ENCODE measurements at regions not wholly inside any gene's neighbourhood (a gene's known extent, or its start where the extent isn't known, plus 50 kb on each side); places are given as distances from the start of the nearest gene placed in this dataset.

GRCh38 chr2:195500879-195501278 lies 156.1 kb upstream of the SLC39A10 start:
- no peak for DNase-seq
- Histone ChIP-seq H3K9me3 (no peaks in the 10 kb centered on the region), H3K27me3 (replicated peaks; ENCODE audit: control insufficient read depth, insufficient read depth, low read length) (no peaks in the 10 kb centered on the region), H3K4me1 (no peaks in the 10 kb centered on the region), H3K4me3 (ENCODE audit: low read depth, low read length) (no peak overlapping the region), H3K36me3 (ENCODE audit: control insufficient read depth, insufficient read depth, low read length) (no peaks in the 10 kb centered on the region)
- intact Hi-C loops (cut with micrococcal nuclease; ENCODE audit: unreplicated experiment): no loop called here
- CTCF ChIA-PET: no interaction called here
- POLR2A ChIA-PET: no interaction called here
- Mint-ChIP-seq H3K4me1 (ENCODE audit: low read depth, unreplicated experiment) (no peaks in the 10 kb centered on the region), H3K27ac (ENCODE audit: unreplicated experiment) (no peak overlapping the region), H3K4me3 (ENCODE audit: unreplicated experiment) (no peak overlapping the region), H3K27me3 (ENCODE audit: insufficient read depth, unreplicated experiment) (peaks cover 3% of the 10 kb centered on the region), H3K9me3 (ENCODE audit: unreplicated experiment) (no peaks in the 10 kb centered on the region), H3K36me3 (ENCODE audit: insufficient read depth, unreplicated experiment) (no peaks in the 10 kb centered on the region)
- no peak for TF ChIP-seq CTCF (IDR thresholded peaks at IDR 0.05; ENCODE audit: insufficient read depth in 1 of 2, low read depth in 1 of 2, low read length in 1 of 2, severe bottlenecking in 1 of 2, unreplicated experiment in 1 of 2)
- BruUV-seq (replicated peaks): no TSS peak

DNA sequence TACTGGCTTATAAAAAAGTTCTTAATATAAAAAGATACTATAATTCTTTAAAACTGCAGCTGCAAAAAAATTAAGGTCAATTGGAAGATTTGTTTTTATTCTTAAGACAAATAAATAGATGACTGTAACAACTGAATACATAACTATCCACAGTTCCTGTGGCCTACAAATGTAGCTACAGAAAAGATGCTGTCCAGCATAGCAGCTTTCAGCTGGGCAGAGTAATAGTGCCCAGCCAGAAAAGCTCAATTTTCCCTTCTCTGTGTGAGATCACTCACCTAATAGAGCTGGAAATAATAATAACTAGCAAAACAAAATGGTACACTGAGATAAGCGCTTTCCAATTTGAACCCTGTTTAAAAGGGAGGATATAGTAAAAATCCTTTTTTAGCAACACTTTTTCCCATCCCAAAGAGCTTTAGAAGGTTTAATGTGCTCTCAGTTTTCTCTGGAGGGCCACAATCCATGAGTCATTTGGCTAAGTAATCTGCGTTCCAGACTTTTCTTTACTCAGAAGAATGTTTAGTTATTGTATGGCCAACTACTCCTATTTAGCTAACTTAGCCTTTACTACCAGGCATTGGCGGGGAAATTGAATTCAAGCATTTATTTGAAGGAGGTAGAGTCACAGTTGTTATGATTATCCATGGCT lies 158.1 kb upstream of the SLC39A10 start:
- Mint-ChIP-seq H3K27ac (ENCODE audit: unreplicated experiment) (no peak overlapping the region), H3K4me1 (ENCODE audit: low read depth, unreplicated experiment) (no peaks in the 10 kb centered on the region), H3K9me3 (ENCODE audit: unreplicated experiment) (no peaks in the 10 kb centered on the region), H3K36me3 (ENCODE audit: insufficient read depth, unreplicated experiment) (no peaks in the 10 kb centered on the region), H3K27me3 (ENCODE audit: insufficient read depth, unreplicated experiment) (peaks cover 4% of the 10 kb centered on the region), H3K4me3 (ENCODE audit: unreplicated experiment) (no peak overlapping the region)
- BruUV-seq (replicated peaks): no TSS peak
- no peaks in the 10 kb centered on the region for H3K36me3 ChIP-seq (ENCODE audit: control insufficient read depth, insufficient read depth, low read length)
- TF ChIP-seq CTCF (IDR thresholded peaks at IDR 0.05; ENCODE audit: insufficient read depth in 1 of 2, low read depth in 1 of 2, low read length in 1 of 2, severe bottlenecking in 1 of 2, unreplicated experiment in 1 of 2): no peak
- ChIA-PET POLR2A (no interaction called here), CTCF (interaction anchor here (0.7 to 2.3 kb wide), 3 partner anchors 67 to 161 kb away, joined by 3 to 16 read pairs (median 12); partner anchors contain the start of gene SLC39A10)
- no peak for DNase-seq
- H3K4me1 ChIP-seq: no peaks in the 10 kb centered on the region
- intact Hi-C loops (cut with micrococcal nuclease; ENCODE audit: unreplicated experiment): loop anchor here (1.0 kb wide), 3 partner anchors 161 to 569 kb away; partner anchors contain the start of gene DNAH7
- no peaks in the 10 kb centered on the region for H3K9me3 ChIP-seq
- no peak overlapping the region for H3K4me3 ChIP-seq (ENCODE audit: low read depth, low read length)
- no peaks in the 10 kb centered on the region for H3K27me3 ChIP-seq (replicated peaks; ENCODE audit: control insufficient read depth, insufficient read depth, low read length)

DNA sequence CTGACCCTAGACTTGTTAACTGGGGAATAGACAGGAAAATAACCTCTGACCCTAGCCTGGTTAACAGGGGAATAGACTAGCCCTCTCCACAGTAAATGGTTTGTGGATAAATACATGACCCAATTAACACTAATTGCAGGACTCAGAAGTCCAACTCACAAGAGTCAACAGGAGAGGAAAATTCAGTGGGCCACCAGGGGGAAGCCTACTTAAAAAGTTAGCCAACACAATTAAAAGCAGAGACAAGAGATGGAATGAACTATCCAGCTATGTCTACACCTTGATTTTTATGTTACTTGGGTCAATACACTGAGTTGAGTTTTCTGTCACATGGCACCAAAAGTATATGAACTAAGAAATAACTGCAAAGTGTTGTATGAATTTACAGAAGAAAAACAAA lies 158.8 kb upstream of the SLC39A10 start:
- no peak overlapping the region for H3K27ac Mint-ChIP-seq (ENCODE audit: unreplicated experiment)
- CTCF ChIA-PET: interaction anchor here (0.6 to 2.3 kb wide), 4 partner anchors 66 to 164 kb away, joined by 3 to 16 read pairs (median 10); partner anchors contain the start of gene SLC39A10

More for the DNA sequence above, 158.8 kb upstream of the SLC39A10 start:
- POLR2A ChIA-PET: no interaction called here
- Histone ChIP-seq H3K4me1 (no peaks in the 10 kb centered on the region), H3K27me3 (replicated peaks; ENCODE audit: control insufficient read depth, insufficient read depth, low read length) (no peaks in the 10 kb centered on the region), H3K9me3 (no peaks in the 10 kb centered on the region), H3K36me3 (ENCODE audit: control insufficient read depth, insufficient read depth, low read length) (no peaks in the 10 kb centered on the region), H3K4me3 (ENCODE audit: low read depth, low read length) (no peak overlapping the region)
- Mint-ChIP-seq H3K9me3 (ENCODE audit: unreplicated experiment) (no peaks in the 10 kb centered on the region), H3K4me3 (ENCODE audit: unreplicated experiment) (no peak overlapping the region), H3K27me3 (ENCODE audit: insufficient read depth, unreplicated experiment) (peaks cover 4% of the 10 kb centered on the region), H3K36me3 (ENCODE audit: insufficient read depth, unreplicated experiment) (no peaks in the 10 kb centered on the region), H3K4me1 (ENCODE audit: low read depth, unreplicated experiment) (no peaks in the 10 kb centered on the region)
- peak; percentile 45 to 51 for TF ChIP-seq CTCF (IDR thresholded peaks at IDR 0.05; ENCODE audit: insufficient read depth in 1 of 2, low read depth in 1 of 2, low read length in 1 of 2, severe bottlenecking in 1 of 2, unreplicated experiment in 1 of 2)
- no TSS peak for BruUV-seq (replicated peaks)
- DNase-seq: peak; percentile 52 to 54
- intact Hi-C loops (cut with micrococcal nuclease; ENCODE audit: unreplicated experiment): loop anchor here (1.0 kb wide), 3 partner anchors 162 to 570 kb away; partner anchors contain the start of gene DNAH7
